GM18909 (cell line): ENCODE measurements at regions not wholly inside any gene's neighbourhood (a gene's known extent, or its start where the extent isn't known, plus 50 kb on each side); places are given as distances from the start of the nearest gene placed in this dataset.

Experiments
- ATAC-seq: cut with Tn5 transposase; IDR thresholded peaks from one replicate; pipeline ENCODE4 v1.9.1; 2021; ENCODE audit warnings: mild to moderate bottlenecking; ENCODE audit not compliant: unreplicated experiment, poor library complexity

GRCh38 chr5:44440186-44440585, 51.0 kb upstream of the FGF10 start:
- no peak for ATAC-seq
